OCI-LY1 (cell line): ENCODE measurements at regions not wholly inside any gene's neighbourhood (a gene's known extent, or its start where the extent isn't known, plus 50 kb on each side); places are given as distances from the start of the nearest gene placed in this dataset.

Experiments used
- H2AFZ ChIP-seq: fragments of 200-600 bp; sonication (generic), shearing (Covaris generic); 2 replicates; pipeline ENCODE4 v1.6.0; 2014; ENCODE audit warnings: antibody characterized with exemption, mild to moderate bottlenecking, low read length
- H3F3A ChIP-seq: fragments of 200-600 bp; sonication (generic), shearing (Covaris generic); 2 replicates; pipeline ENCODE4 v1.6.0; 2014; ENCODE audit warnings: mild to moderate bottlenecking, antibody characterized with exemption, low read length, moderate library complexity; ENCODE audit not compliant: insufficient read depth
- H3K27ac ChIP-seq: fragments of 200-600 bp; sonication (generic); 2 replicates; pipeline ENCODE4 v1.5.1; 2014; ENCODE audit warnings: low read length, mixed run types, mild to moderate bottlenecking, low read depth; ENCODE audit not compliant: poor library complexity, severe bottlenecking
- H3K27me3 ChIP-seq: fragments of 200-600 bp; sonication (generic); 2 replicates; pipeline ENCODE4 v1.6.0; 2014; ENCODE audit warnings: antibody characterized with exemption, mild to moderate bottlenecking, low read length, moderate library complexity; ENCODE audit not compliant: insufficient read depth
- H3K36me3 ChIP-seq: fragments of 200-600 bp; sonication (generic); 2 replicates; pipeline ENCODE4 v1.6.1; 2014; ENCODE audit warnings: mild to moderate bottlenecking, antibody characterized with exemption, low read length, moderate library complexity, mixed read lengths; ENCODE audit not compliant: insufficient read depth
- H3K4me1 ChIP-seq: fragments of 200-600 bp; sonication (generic); 2 replicates; pipeline ENCODE4 v1.5.1; 2014; ENCODE audit warnings: mild to moderate bottlenecking, low read length, moderate library complexity; ENCODE audit not compliant: insufficient read depth, severe bottlenecking
- H3K4me2 ChIP-seq: fragments of 200-600 bp; sonication (generic), shearing (Covaris generic); 2 replicates; pipeline ENCODE4 v1.6.1; 2014; ENCODE audit warnings: low read length
- H3K4me3 ChIP-seq: fragments of 200-600 bp; sonication (generic); 2 replicates; pipeline ENCODE4 v1.5.1; 2014; ENCODE audit warnings: low read length, low read depth, mild to moderate bottlenecking, mixed read lengths; ENCODE audit not compliant: poor library complexity, severe bottlenecking
- H3K79me2 ChIP-seq: fragments of 200-600 bp; shearing (Covaris generic); 2 replicates; pipeline ENCODE4 v1.6.1; 2016; ENCODE audit warnings: mixed run types, low read length, mixed read lengths; ENCODE audit not compliant: insufficient read depth
- H3K9ac ChIP-seq: fragments of 200-600 bp; sonication (generic), shearing (Covaris generic); 2 replicates; pipeline ENCODE4 v1.6.1; 2014; ENCODE audit warnings: mild to moderate bottlenecking, low read length, mixed read lengths
- H3K9me2 ChIP-seq: fragments of 200-600 bp; sonication (generic), shearing (Covaris generic); 2 replicates; pipeline ENCODE4 v1.6.1; 2014; ENCODE audit warnings: low read depth, mild to moderate bottlenecking, low read length, mixed read lengths
- H3K9me3 ChIP-seq: fragments of 200-600 bp; shearing (Covaris generic); 2 replicates; pipeline ENCODE4 v1.6.1; 2014; ENCODE audit warnings: low read length, mixed read lengths
- H4K20me1 ChIP-seq: fragments of 200-600 bp; sonication (generic), shearing (Covaris generic); 2 replicates; pipeline ENCODE4 v1.6.0; 2016; ENCODE audit warnings: mild to moderate bottlenecking, low read length; ENCODE audit not compliant: insufficient read depth
- CTCF ChIP-seq: fragments of 200-600 bp; sonication (generic), shearing (Covaris generic); IDR thresholded peaks from 2 replicates; pipeline ENCODE4 v1.5.1; 2017; ENCODE audit warnings: mild to moderate bottlenecking, antibody characterized with exemption, low read length, moderate library complexity, mixed read lengths
- EZH2 ChIP-seq: fragments of 200-600 bp; sonication (generic), shearing (Covaris generic); IDR thresholded peaks from 2 replicates; pipeline ENCODE4 v1.8.0; 2017; ENCODE audit warnings: borderline replicate concordance, mixed run types, mild to moderate bottlenecking, antibody characterized with exemption, low read length, moderate library complexity, mixed read lengths

- H3K36me3 ChIP-seq, result no peaks in the 10 kb centered on the region
- H3K4me2 ChIP-seq, result no peak overlapping the region
- no peaks in the 10 kb centered on the region for H3K79me2 ChIP-seq
- H2AFZ ChIP-seq, result no peak overlapping the region
- no peaks in the 10 kb centered on the region for H3K27me3 ChIP-seq
- H3K9me2 ChIP-seq, result no peaks in the 10 kb centered on the region
- H3K9me3 ChIP-seq, result no peaks in the 10 kb centered on the region
- no peak overlapping the region for H3K27ac ChIP-seq
- H3K4me1 ChIP-seq, result no peaks in the 10 kb centered on the region
- no peak overlapping the region for H3K4me3 ChIP-seq
- TF ChIP-seq CTCF (no peak), EZH2 (no peak)
- H3K9ac ChIP-seq, result no peak overlapping the region
- no peaks in the 10 kb centered on the region for H4K20me1 ChIP-seq
- no peaks in the 10 kb centered on the region for H3F3A ChIP-seq
Measured at GRCh38 chrX:37946197-37946596, 60.2 kb upstream of the SYTL5 start.

GRCh38 chrX:37955273-37955672, 51.1 kb upstream of the SYTL5 start:
- no peak for TF ChIP-seq CTCF
- TF ChIP-seq EZH2, result no peak
- Histone ChIP-seq H3K9me3 (no peaks in the 10 kb centered on the region), H3F3A (no peaks in the 10 kb centered on the region), H3K27me3 (no peaks in the 10 kb centered on the region), H3K4me2 (no peak overlapping the region), H3K4me1 (no peaks in the 10 kb centered on the region), H3K4me3 (no peak overlapping the region), H3K9ac (no peak overlapping the region), H2AFZ (no peak overlapping the region), H3K9me2 (no peaks in the 10 kb centered on the region), H3K27ac (no peak overlapping the region), H4K20me1 (no peaks in the 10 kb centered on the region), H3K36me3 (no peaks in the 10 kb centered on the region), H3K79me2 (no peaks in the 10 kb centered on the region)

- no peak for TF ChIP-seq CTCF
- no peak for TF ChIP-seq EZH2
- Histone ChIP-seq H3K9me2 (no peaks in the 10 kb centered on the region), H3K27ac (no peak overlapping the region), H3K79me2 (no peaks in the 10 kb centered on the region), H3K9me3 (no peaks in the 10 kb centered on the region), H3K36me3 (no peaks in the 10 kb centered on the region), H2AFZ (no peak overlapping the region), H3K9ac (no peak overlapping the region), H3K27me3 (no peaks in the 10 kb centered on the region), H3F3A (no peaks in the 10 kb centered on the region), H3K4me3 (no peak overlapping the region), H3K4me2 (no peak overlapping the region), H3K4me1 (no peaks in the 10 kb centered on the region), H4K20me1 (no peaks in the 10 kb centered on the region)
Measured at GRCh38 chrX:37956223-37956622, 50.1 kb upstream of the SYTL5 start.
